Neural progenitor cell (in vitro differentiated cells): ENCODE measurements at regions not wholly inside any gene's neighbourhood (a gene's known extent, or its start where the extent isn't known, plus 50 kb on each side); places are given as distances from the start of the nearest gene placed in this dataset. TPM values are rescaled to one million over a fixed set of nuclear protein-coding genes. Genes with fewer than 3 reads are reported as not detected.

Experiments
- DNase-seq: peaks from one replicate; pipeline ENCODE4 v3.0.0-alpha.2; 2016; ENCODE audit warnings: low spot score
- H2AFZ ChIP-seq: fragments of 200-600 bp; sonication (generic); replicated peaks from 2 replicates; pipeline ENCODE4 v1.6.1; 2016; ENCODE audit warnings: antibody characterized with exemption
- H3F3A ChIP-seq: fragments of 200-600 bp; sonication (generic); 2 replicates; pipeline ENCODE4 v1.6.1; 2016; ENCODE audit warnings: antibody characterized with exemption, low read depth
- H3K27ac ChIP-seq: fragments of 200-600 bp; sonication (generic); 2 replicates; pipeline ENCODE4 v1.5.1; 2016; ENCODE audit warnings: mild to moderate bottlenecking
- H3K27me3 ChIP-seq: fragments of 200-600 bp; sonication (generic); 2 replicates; pipeline ENCODE4 v1.6.1; 2016; ENCODE audit warnings: mild to moderate bottlenecking, moderate library complexity
- H3K36me3 ChIP-seq: fragments of 200-600 bp; sonication (generic); 2 replicates; pipeline ENCODE4 v1.5.1; 2016
- H3K4me1 ChIP-seq: fragments of 200-600 bp; sonication (generic); 2 replicates; pipeline ENCODE4 v1.6.1; 2016; ENCODE audit warnings: mixed run types
- H3K4me2 ChIP-seq: fragments of 200-600 bp; sonication (generic); 2 replicates; pipeline ENCODE4 v1.6.1; 2016
- H3K4me3 ChIP-seq: fragments of 200-600 bp; sonication (generic); 2 replicates; pipeline ENCODE4 v1.5.1; 2016
- H3K79me2 ChIP-seq: fragments of 200-600 bp; sonication (generic); 2 replicates; pipeline ENCODE4 v1.6.1; 2016; ENCODE audit warnings: low read depth
- H3K9ac ChIP-seq: fragments of 200-600 bp; sonication (generic); 2 replicates; pipeline ENCODE4 v1.6.1; 2016
- H3K9me3 ChIP-seq: fragments of 200-600 bp; sonication (generic); 2 replicates; pipeline ENCODE4 v1.5.1; 2016; ENCODE audit warnings: low read depth
- H4K20me1 ChIP-seq: fragments of 200-600 bp; sonication (generic); 2 replicates; pipeline ENCODE4 v1.6.1; 2016; ENCODE audit warnings: low read depth
- H3K27ac Mint-ChIP-seq: 3 replicates; pipeline ENCODE4 v1.8.0; 2021; ENCODE audit warnings: mixed read lengths
- H3K27me3 Mint-ChIP-seq: 2 replicates; pipeline ENCODE4 v1.8.0; 2022; ENCODE audit warnings: low read depth, mild to moderate bottlenecking, inconsistent platforms, moderate library complexity, mixed read lengths; ENCODE audit not compliant: insufficient read depth
- H3K36me3 Mint-ChIP-seq: 3 replicates; pipeline ENCODE4 v1.8.0; 2021; ENCODE audit warnings: mixed read lengths
- H3K4me1 Mint-ChIP-seq: 3 replicates; pipeline ENCODE4 v1.8.0; 2021; ENCODE audit warnings: mixed read lengths
- H3K4me3 Mint-ChIP-seq: 3 replicates; pipeline ENCODE4 v1.8.0; 2021; ENCODE audit warnings: mild to moderate bottlenecking, moderate library complexity, mixed read lengths
- H3K9me3 Mint-ChIP-seq: 3 replicates; pipeline ENCODE4 v1.8.0; 2020; ENCODE audit warnings: mixed read lengths
- CTCF ChIP-seq: fragments of 200-600 bp; sonication (generic); IDR thresholded peaks from 2 replicates; pipeline ENCODE4 v1.5.1; 2017; ENCODE audit warnings: antibody characterized with exemption, mild to moderate bottlenecking
- EZH2 ChIP-seq: fragments of 200-600 bp; sonication (generic); IDR thresholded peaks from 2 replicates; pipeline ENCODE4 v1.6.1; 2017; ENCODE audit warnings: antibody characterized with exemption, mild to moderate bottlenecking, moderate library complexity
- EZH2phosphoT487 ChIP-seq: fragments of 200-600 bp; sonication (generic); IDR thresholded peaks from 2 replicates; pipeline ENCODE4 v1.6.1; 2017; ENCODE audit warnings: antibody characterized with exemption
- small RNA-seq: library from RNA; depleted of rRNA; stranded (forward); fragments of <200 nt; gene quantifications from one replicate; pipeline ENCODE3, GENCODE V24; 2015

- no peak overlapping the region for H3K4me3 ChIP-seq
- no peaks in the 10 kb centered on the region for H3K9me3 ChIP-seq
- H3K27ac Mint-ChIP-seq, result no peak overlapping the region
- no peak for TF ChIP-seq EZH2
- no peak for TF ChIP-seq EZH2phosphoT487
- TF ChIP-seq CTCF, result no peak
- peaks cover 5% of the 10 kb centered on the region for H3F3A ChIP-seq
- H3K36me3 Mint-ChIP-seq, result no peaks in the 10 kb centered on the region
- no peak overlapping the region for H3K4me3 Mint-ChIP-seq
- H3K36me3 ChIP-seq, result no peaks in the 10 kb centered on the region
- peak; percentile 63 for DNase-seq
- H3K9ac ChIP-seq, result no peak overlapping the region
- no peaks in the 10 kb centered on the region for H3K27me3 ChIP-seq
- H3K79me2 ChIP-seq, result no peaks in the 10 kb centered on the region
- H3K27ac ChIP-seq, result peak overlapping the region; percentile 84
- peaks cover 6% of the 10 kb centered on the region for H3K4me1 Mint-ChIP-seq
- H4K20me1 ChIP-seq, result no peaks in the 10 kb centered on the region
- peak overlapping the region; percentile 35 for H3K4me2 ChIP-seq
- peaks cover 24% of the 10 kb centered on the region for H3K4me1 ChIP-seq
- H3K9me3 Mint-ChIP-seq, result no peaks in the 10 kb centered on the region
- H2AFZ ChIP-seq, result no peak overlapping the region
- H3K27me3 Mint-ChIP-seq, result no peaks in the 10 kb centered on the region
Measured at GRCh38 chrX:151346931-151347543, 50.0 kb upstream of the VMA21 start.

Small RNA genes in the stretch of these regions (small RNA-seq; reads per million reads assigned to genes)
- gene RF00017, result not detected
